ENCODE measurements at regions not wholly inside any gene's neighbourhood (a gene's known extent, or its start where the extent isn't known, plus 50 kb on each side); places are given as distances from the start of the nearest gene placed in this dataset.

DNA sequence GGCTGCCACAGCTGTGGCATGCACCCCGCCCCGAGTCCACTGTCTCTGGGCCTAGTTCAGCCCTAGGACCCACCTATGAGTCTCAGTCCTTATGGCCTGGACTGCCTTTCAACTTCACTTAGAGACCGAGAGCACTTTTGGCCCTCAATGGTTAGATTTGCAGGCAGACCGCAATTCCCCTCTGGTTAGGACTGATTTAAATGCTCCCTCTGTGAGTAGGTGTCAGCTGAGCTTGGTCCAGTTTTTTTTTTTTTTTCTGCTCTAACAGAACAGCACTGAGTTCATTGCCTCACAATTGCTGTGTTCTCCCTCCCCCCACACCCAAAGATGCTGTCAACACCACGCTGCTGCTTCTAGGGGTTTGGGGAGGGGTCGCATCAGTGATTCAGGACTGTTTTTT is 143.2 kb downstream of the BMP15 start:
- no peak for FAIRE-seq
- no peak overlapping the region for H2BK12ac ChIP-seq (ENCODE audit: low read depth, low read length)
- DNase-seq (ENCODE audit: low read depth in 1 of 2, low spot score in 2 of 2): no peak
- H3K27ac ChIP-seq (ENCODE audit: low read depth, low read length): no peak overlapping the region
- no peaks in the 10 kb centered on the region for H3K4me1 ChIP-seq (replicated peaks in 1 of 4; ENCODE audit: control insufficient read depth in 3 of 4, insufficient read depth in 4 of 4, low read length in 3 of 4)
- no peak overlapping the region for H2AFZ ChIP-seq (ENCODE audit: low read length)
- no peaks in the 10 kb centered on the region for H3K9me3 ChIP-seq (ENCODE audit: insufficient read depth in 2 of 2, low read depth in 1 of 2, low read length in 1 of 2)
- no peak overlapping the region for H3K4ac ChIP-seq (replicated peaks; ENCODE audit: insufficient read length, low read depth, low read length)
- no peak overlapping the region for H4K8ac ChIP-seq (ENCODE audit: extremely low read depth, insufficient read depth, low read length)
- H3K27me3 ChIP-seq (replicated peaks in 1 of 4; ENCODE audit: control insufficient read depth in 3 of 4, extremely low read depth in 1 of 4, insufficient read depth in 3 of 4, low read length in 3 of 4): no peaks in the 10 kb centered on the region
- H3K4me2 ChIP-seq (ENCODE audit: insufficient read depth in 1 of 2, low read depth in 2 of 2, low read length in 2 of 2): no peak overlapping the region
- H3K9ac ChIP-seq (replicated peaks in 1 of 4; ENCODE audit: extremely low read depth in 1 of 4, low read depth in 3 of 4, low read length in 3 of 4): no peak overlapping the region
- no peak overlapping the region for H3K23ac ChIP-seq (ENCODE audit: insufficient read length)
- H3K56ac ChIP-seq (replicated peaks; ENCODE audit: insufficient read length, low read depth, low read length): no peak overlapping the region
- CTCF ChIA-PET (ENCODE audit: partially characterized antibody): no interaction called here
- H2BK15ac ChIP-seq (ENCODE audit: low read length): no peak overlapping the region
- H3K14ac ChIP-seq (ENCODE audit: insufficient read length): no peak overlapping the region
- H4K5ac ChIP-seq (ENCODE audit: insufficient read length, low read depth, low read length): no peak overlapping the region
- no peaks in the 10 kb centered on the region for H3K79me2 ChIP-seq (ENCODE audit: control insufficient read depth in 1 of 2, insufficient read depth in 2 of 2, low read length in 2 of 2)
- H2BK20ac ChIP-seq (ENCODE audit: low read length): no peak overlapping the region
- no peaks in the 10 kb centered on the region for H3K23me2 ChIP-seq (ENCODE audit: low read depth, low read length)
- POLR2A ChIA-PET (ENCODE audit: partially characterized antibody): no interaction called here
- H3K36me3 ChIP-seq (ENCODE audit: control insufficient read depth in 2 of 4, insufficient read depth in 4 of 4, low read length in 3 of 4): no peaks in the 10 kb centered on the region
- H2AK5ac ChIP-seq (ENCODE audit: low read depth, low read length): no peak overlapping the region
- no peaks in the 10 kb centered on the region for H3K79me1 ChIP-seq (ENCODE audit: low read depth, low read length)
- no peak overlapping the region for H3K18ac ChIP-seq (ENCODE audit: extremely low read depth, low read length)
- H2BK120ac ChIP-seq (replicated peaks; ENCODE audit: low read depth, low read length): no peak overlapping the region
- no peaks in the 10 kb centered on the region for H4K20me1 ChIP-seq (replicated peaks in 1 of 2; ENCODE audit: control insufficient read depth in 1 of 2, insufficient read depth in 2 of 2, low read length in 2 of 2)
- no peak overlapping the region for H3K4me3 ChIP-seq (ENCODE audit: extremely low read depth in 1 of 4, insufficient read depth in 2 of 4, low read depth in 3 of 4, low read length in 4 of 4)
- no peak overlapping the region for H4K91ac ChIP-seq (replicated peaks; ENCODE audit: insufficient read length, low read length)
- 95% methylated on average over 2 of the region's 6 CpGs; no CpG with 5 or more reads in 1 of the 2 experiments for WGBS, 2 experiments (ENCODE audit: extremely low coverage in 1 of 2, insufficient coverage in 1 of 2, insufficient read length in 1 of 2, insufficient replicate concordance in 2 of 2, low coverage in 1 of 2, low lambda C conversion rate in 2 of 2, missing lambda C conversion rate in 1 of 2)
- H2BK5ac ChIP-seq (ENCODE audit: low read depth, low read length): no peak overlapping the region
- TF ChIP-seq KDM4A (IDR thresholded peaks at IDR 0.05; ENCODE audit: low read depth, low read length, severe bottlenecking): no peak

Measured in H1 (cell line).